GM23338 (cell line): ENCODE measurements at regions not wholly inside any gene's neighbourhood (a gene's known extent, or its start where the extent isn't known, plus 50 kb on each side); places are given as distances from the start of the nearest gene placed in this dataset.

Source experiments
- ATAC-seq: fragments of 200-7000 bp; cut with Tn5 transposase; 3 replicates; pipeline ENCODE4 v1.9.1; 2020
- DNase-seq: peaks from one replicate; pipeline ENCODE4 v3.0.0-alpha.2; 2015; ENCODE audit warnings: low spot score
- H2AFZ ChIP-seq: fragments of 200-600 bp; sonication (generic); 2 replicates; pipeline ENCODE4 v1.8.0; 2016; ENCODE audit warnings: antibody characterized with exemption, mild to moderate bottlenecking, moderate library complexity
- H3F3A ChIP-seq: fragments of 200-600 bp; sonication (generic); replicated peaks from 2 replicates; pipeline ENCODE4 v1.8.0; 2017; ENCODE audit warnings: antibody characterized with exemption, mixed run types, low read depth
- H3K27ac ChIP-seq: fragments of 200-600 bp; sonication (generic); 2 replicates; pipeline ENCODE4 v1.6.1; 2016; ENCODE audit warnings: low read depth
- H3K27me3 ChIP-seq: fragments of 200-600 bp; sonication (generic); 2 replicates; pipeline ENCODE4 v1.8.0; 2016; ENCODE audit warnings: mild to moderate bottlenecking, mixed run types, moderate library complexity; ENCODE audit not compliant: insufficient read depth
- H3K36me3 ChIP-seq: fragments of 200-600 bp; sonication (generic); 2 replicates; pipeline ENCODE4 v1.8.0; 2016; ENCODE audit warnings: mild to moderate bottlenecking; ENCODE audit not compliant: insufficient read depth
- H3K4me1 ChIP-seq: fragments of 200-600 bp; sonication (generic); 2 replicates; pipeline ENCODE4 v1.8.0; 2016; ENCODE audit warnings: mild to moderate bottlenecking, moderate library complexity; ENCODE audit not compliant: insufficient read depth
- H3K4me2 ChIP-seq: fragments of 200-600 bp; sonication (generic); 2 replicates; pipeline ENCODE4 v1.7.1; 2017; ENCODE audit warnings: mixed run types
- H3K4me3 ChIP-seq: fragments of 200-600 bp; sonication (generic); 2 replicates; pipeline ENCODE4 v1.6.1; 2016; ENCODE audit warnings: mixed run types
- H3K79me2 ChIP-seq: fragments of 200-600 bp; sonication (generic); replicated peaks from 2 replicates; pipeline ENCODE4 v1.8.0; 2017; ENCODE audit warnings: mild to moderate bottlenecking; ENCODE audit not compliant: insufficient read depth
- H3K9me2 ChIP-seq: fragments of 200-600 bp; sonication (generic); 2 replicates; pipeline ENCODE4 v1.8.0; 2017; ENCODE audit not compliant: insufficient read depth
- H4K20me1 ChIP-seq: fragments of 200-600 bp; sonication (generic); replicated peaks from 2 replicates; pipeline ENCODE4 v1.8.0; 2017; ENCODE audit warnings: mild to moderate bottlenecking; ENCODE audit not compliant: insufficient read depth
- H3K27ac Mint-ChIP-seq: 2 replicates; pipeline ENCODE4 v1.8.0; 2020; ENCODE audit warnings: inconsistent platforms, mild to moderate bottlenecking, moderate library complexity, mixed read lengths
- H3K27me3 Mint-ChIP-seq: 3 replicates; pipeline ENCODE4 v1.8.0; 2022; ENCODE audit warnings: low read depth, mild to moderate bottlenecking, moderate library complexity, mixed read lengths, inconsistent platforms; ENCODE audit not compliant: insufficient read depth, poor library complexity
- H3K36me3 Mint-ChIP-seq: 3 replicates; pipeline ENCODE4 v1.8.0; 2021; ENCODE audit warnings: low read depth, mild to moderate bottlenecking, inconsistent platforms, moderate library complexity, mixed read lengths
- H3K4me1 Mint-ChIP-seq: 3 replicates; pipeline ENCODE4 v1.8.0; 2020; ENCODE audit warnings: mild to moderate bottlenecking, inconsistent platforms, mixed read lengths
- H3K4me3 Mint-ChIP-seq: 3 replicates; pipeline ENCODE4 v1.8.0; 2021; ENCODE audit warnings: moderate library complexity, mild to moderate bottlenecking, inconsistent platforms, mixed read lengths
- H3K9me3 Mint-ChIP-seq: 3 replicates; pipeline ENCODE4 v1.8.0; 2020; ENCODE audit warnings: moderate library complexity, mild to moderate bottlenecking, inconsistent platforms, mixed read lengths
- CREB1 ChIP-seq: fragments of 250-450 bp; sonication (Bioruptor Pico); IDR thresholded peaks from 2 replicates; pipeline ENCODE4 v1.5.0; 2020; ENCODE audit warnings: low read depth, mild to moderate bottlenecking, moderate library complexity
- EZH2 ChIP-seq: fragments of 200-600 bp; sonication (generic); IDR thresholded peaks from one replicate; pipeline ENCODE4 v1.8.0; 2017; ENCODE audit warnings: antibody characterized with exemption, mild to moderate bottlenecking, low read depth; ENCODE audit not compliant: unreplicated experiment
- JUNB ChIP-seq: IDR thresholded peaks from one replicate; pipeline ENCODE4 v1.6.1; 2016; ENCODE audit warnings: antibody characterized with exemption; ENCODE audit not compliant: unreplicated experiment
- NANOG ChIP-seq: IDR thresholded peaks from 2 replicates; pipeline ENCODE4 v1.6.1; 2016; ENCODE audit warnings: antibody characterized with exemption, borderline replicate concordance
- POLR2AphosphoS5 ChIP-seq: IDR thresholded peaks from 2 replicates; pipeline ENCODE4 v1.6.1; 2016; ENCODE audit warnings: antibody characterized with exemption, low read depth
- REST ChIP-seq: IDR thresholded peaks from one replicate; pipeline ENCODE4 v1.6.1; 2018; ENCODE audit warnings: antibody characterized with exemption; ENCODE audit not compliant: unreplicated experiment
- ZNF114 ChIP-seq: fragments of 250-450 bp; sonication (Bioruptor Pico); IDR thresholded peaks from 2 replicates; pipeline ENCODE4 v1.5.0; 2020; ENCODE audit warnings: mild to moderate bottlenecking, moderate library complexity
- ZNF331 ChIP-seq: fragments of 250-450 bp; sonication (Bioruptor Pico); IDR thresholded peaks from 2 replicates; pipeline ENCODE4 v1.5.0; 2020; ENCODE audit warnings: low read depth, mild to moderate bottlenecking, moderate library complexity
- TF ChIP-seq, protein P1 (sequence below): IDR thresholded peaks from 2 replicates; pipeline ENCODE4 v1.6.1; 2016; ENCODE audit warnings: antibody characterized with exemption
- TF ChIP-seq, protein P2 (sequence below): fragments of 250-450 bp; sonication (Bioruptor Pico); IDR thresholded peaks from 2 replicates; pipeline ENCODE4 v1.5.0; 2020; ENCODE audit warnings: mild to moderate bottlenecking, moderate library complexity

- TF ChIP-seq REST (no peak), ZNF114 (CRISPR knock-in tag) (no peak), JUNB (no peak), CREB1 (CRISPR knock-in tag) (no peak), EZH2 (no peak), NANOG (no peak)
Measured at GRCh38 chr11:111441443-111441842, 62.4 kb upstream of the POU2AF1 start (continued).

DNA sequence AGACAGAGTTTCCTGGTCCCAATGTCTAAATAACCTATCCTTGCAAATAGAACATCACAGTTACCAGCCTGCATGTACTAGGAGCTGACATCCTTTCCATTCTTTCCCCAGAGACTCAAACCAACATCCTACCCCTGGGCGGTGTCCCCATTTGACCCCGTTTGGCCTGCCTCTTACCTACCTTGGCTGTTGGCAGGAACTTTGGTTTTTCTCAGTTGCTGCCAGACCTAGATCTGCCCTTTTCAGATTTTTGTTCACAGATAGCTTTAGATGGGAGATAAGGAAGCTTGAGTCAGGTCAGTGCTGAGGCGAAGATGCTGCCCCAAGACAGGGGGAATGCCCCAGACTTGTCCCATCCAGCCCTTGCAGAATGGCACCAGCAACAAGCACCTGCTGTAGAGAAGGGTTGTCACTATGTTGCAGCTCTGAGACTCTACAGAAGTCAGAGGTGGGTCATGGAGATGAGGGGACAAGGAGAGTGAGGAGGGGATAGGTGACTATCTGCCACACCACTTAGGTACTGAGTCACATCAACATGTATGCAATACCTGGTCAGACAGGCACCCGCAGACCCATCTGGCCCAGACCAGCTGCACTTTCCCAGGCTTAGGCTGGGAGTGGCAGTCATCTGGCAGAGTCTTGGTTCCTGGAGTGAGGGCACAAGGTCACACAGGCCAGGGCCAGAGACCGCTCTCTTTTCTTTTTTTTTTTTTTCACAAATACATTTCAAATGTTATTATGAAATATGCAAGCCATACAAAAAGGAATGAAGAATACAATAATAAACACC is 61.5 kb upstream of the POU2AF1 start:
- H3K27ac ChIP-seq: no peak overlapping the region
- Mint-ChIP-seq H3K4me1 (peaks cover 13% of the 10 kb centered on the region), H3K27ac (no peak overlapping the region), H3K9me3 (no peaks in the 10 kb centered on the region), H3K27me3 (peaks cover 4% of the 10 kb centered on the region), H3K36me3 (no peaks in the 10 kb centered on the region), H3K4me3 (no peak overlapping the region)
- H3K9me2 ChIP-seq: no peaks in the 10 kb centered on the region
- H3K4me2 ChIP-seq: no peak overlapping the region
- H3K4me1 ChIP-seq: no peaks in the 10 kb centered on the region
- H2AFZ ChIP-seq: no peak overlapping the region
- no peaks in the 10 kb centered on the region for H4K20me1 ChIP-seq
- ATAC-seq (no peak), DNase-seq (no peak)
- H3K79me2 ChIP-seq: no peaks in the 10 kb centered on the region
- no peaks in the 10 kb centered on the region for H3F3A ChIP-seq
- no peaks in the 10 kb centered on the region for H3K27me3 ChIP-seq
- H3K36me3 ChIP-seq: no peaks in the 10 kb centered on the region
- TF ChIP-seq, protein P1, sequence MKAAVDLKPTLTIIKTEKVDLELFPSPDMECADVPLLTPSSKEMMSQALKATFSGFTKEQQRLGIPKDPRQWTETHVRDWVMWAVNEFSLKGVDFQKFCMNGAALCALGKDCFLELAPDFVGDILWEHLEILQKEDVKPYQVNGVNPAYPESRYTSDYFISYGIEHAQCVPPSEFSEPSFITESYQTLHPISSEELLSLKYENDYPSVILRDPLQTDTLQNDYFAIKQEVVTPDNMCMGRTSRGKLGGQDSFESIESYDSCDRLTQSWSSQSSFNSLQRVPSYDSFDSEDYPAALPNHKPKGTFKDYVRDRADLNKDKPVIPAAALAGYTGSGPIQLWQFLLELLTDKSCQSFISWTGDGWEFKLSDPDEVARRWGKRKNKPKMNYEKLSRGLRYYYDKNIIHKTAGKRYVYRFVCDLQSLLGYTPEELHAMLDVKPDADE: no peak
- TF ChIP-seq EZH2 (no peak), JUNB (no peak), POLR2AphosphoS5 (no peak), ZNF114 (CRISPR knock-in tag) (no peak), ZNF331 (CRISPR knock-in tag) (no peak), CREB1 (CRISPR knock-in tag) (no peak), NANOG (no peak)
- TF ChIP-seq, protein P2, sequence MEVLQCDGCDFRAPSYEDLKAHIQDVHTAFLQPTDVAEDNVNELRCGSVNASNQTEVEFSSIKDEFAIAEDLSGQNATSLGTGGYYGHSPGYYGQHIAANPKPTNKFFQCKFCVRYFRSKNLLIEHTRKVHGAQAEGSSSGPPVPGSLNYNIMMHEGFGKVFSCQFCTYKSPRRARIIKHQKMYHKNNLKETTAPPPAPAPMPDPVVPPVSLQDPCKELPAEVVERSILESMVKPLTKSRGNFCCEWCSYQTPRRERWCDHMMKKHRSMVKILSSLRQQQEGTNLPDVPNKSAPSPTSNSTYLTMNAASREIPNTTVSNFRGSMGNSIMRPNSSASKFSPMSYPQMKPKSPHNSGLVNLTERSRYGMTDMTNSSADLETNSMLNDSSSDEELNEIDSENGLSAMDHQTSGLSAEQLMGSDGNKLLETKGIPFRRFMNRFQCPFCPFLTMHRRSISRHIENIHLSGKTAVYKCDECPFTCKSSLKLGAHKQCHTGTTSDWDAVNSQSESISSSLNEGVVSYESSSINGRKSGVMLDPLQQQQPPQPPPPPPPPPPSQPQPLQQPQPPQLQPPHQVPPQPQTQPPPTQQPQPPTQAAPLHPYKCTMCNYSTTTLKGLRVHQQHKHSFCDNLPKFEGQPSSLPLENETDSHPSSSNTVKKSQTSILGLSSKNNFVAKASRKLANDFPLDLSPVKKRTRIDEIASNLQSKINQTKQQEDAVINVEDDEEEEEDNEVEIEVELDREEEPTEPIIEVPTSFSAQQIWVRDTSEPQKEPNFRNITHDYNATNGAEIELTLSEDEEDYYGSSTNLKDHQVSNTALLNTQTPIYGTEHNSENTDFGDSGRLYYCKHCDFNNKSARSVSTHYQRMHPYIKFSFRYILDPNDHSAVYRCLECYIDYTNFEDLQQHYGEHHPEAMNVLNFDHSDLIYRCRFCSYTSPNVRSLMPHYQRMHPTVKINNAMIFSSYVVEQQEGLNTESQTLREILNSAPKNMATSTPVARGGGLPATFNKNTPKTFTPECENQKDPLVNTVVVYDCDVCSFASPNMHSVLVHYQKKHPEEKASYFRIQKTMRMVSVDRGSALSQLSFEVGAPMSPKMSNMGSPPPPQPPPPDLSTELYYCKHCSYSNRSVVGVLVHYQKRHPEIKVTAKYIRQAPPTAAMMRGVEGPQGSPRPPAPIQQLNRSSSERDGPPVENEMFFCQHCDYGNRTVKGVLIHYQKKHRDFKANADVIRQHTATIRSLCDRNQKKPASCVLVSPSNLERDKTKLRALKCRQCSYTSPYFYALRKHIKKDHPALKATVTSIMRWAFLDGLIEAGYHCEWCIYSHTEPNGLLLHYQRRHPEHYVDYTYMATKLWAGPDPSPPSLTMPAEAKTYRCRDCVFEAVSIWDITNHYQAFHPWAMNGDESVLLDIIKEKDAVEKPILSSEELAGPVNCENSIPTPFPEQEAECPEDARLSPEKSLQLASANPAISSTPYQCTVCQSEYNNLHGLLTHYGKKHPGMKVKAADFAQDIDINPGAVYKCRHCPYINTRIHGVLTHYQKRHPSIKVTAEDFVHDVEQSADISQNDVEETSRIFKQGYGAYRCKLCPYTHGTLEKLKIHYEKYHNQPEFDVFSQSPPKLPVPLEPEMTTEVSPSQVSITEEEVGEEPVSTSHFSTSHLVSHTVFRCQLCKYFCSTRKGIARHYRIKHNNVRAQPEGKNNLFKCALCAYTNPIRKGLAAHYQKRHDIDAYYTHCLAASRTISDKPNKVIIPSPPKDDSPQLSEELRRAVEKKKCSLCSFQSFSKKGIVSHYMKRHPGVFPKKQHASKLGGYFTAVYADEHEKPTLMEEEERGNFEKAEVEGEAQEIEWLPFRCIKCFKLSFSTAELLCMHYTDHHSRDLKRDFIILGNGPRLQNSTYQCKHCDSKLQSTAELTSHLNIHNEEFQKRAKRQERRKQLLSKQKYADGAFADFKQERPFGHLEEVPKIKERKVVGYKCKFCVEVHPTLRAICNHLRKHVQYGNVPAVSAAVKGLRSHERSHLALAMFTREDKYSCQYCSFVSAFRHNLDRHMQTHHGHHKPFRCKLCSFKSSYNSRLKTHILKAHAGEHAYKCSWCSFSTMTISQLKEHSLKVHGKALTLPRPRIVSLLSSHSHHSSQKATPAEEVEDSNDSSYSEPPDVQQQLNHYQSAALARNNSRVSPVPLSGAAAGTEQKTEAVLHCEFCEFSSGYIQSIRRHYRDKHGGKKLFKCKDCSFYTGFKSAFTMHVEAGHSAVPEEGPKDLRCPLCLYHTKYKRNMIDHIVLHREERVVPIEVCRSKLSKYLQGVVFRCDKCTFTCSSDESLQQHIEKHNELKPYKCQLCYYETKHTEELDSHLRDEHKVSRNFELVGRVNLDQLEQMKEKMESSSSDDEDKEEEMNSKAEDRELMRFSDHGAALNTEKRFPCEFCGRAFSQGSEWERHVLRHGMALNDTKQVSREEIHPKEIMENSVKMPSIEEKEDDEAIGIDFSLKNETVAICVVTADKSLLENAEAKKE: no peak
- no peak overlapping the region for H3K4me3 ChIP-seq
